Astrocyte (in vitro differentiated cells and primary cell): ENCODE measurements at regions not wholly inside any gene's neighbourhood (a gene's known extent, or its start where the extent isn't known, plus 50 kb on each side); places are given as distances from the start of the nearest gene placed in this dataset.

Experiments
- DNase-seq: peaks from one replicate; pipeline ENCODE4 v3.0.0-alpha.2; 2010; ENCODE audit warnings: low read depth
- FAIRE-seq: peaks from 2 replicates; lab custom pipeline; 2011; peaks lifted over from hg19 to GRCh38; lab: Jason Lieb, UNC
- H2AFZ ChIP-seq: 2 replicates; pipeline ENCODE4 v1.6.0; 2012; ENCODE audit warnings: low read depth, low read length, inconsistent platforms
- H3K27ac ChIP-seq: 2 replicates; pipeline ENCODE4 v1.5.1; 2011; ENCODE audit warnings: low read depth, low read length, inconsistent platforms
- H3K27me3 ChIP-seq: 2 replicates; pipeline ENCODE4 v1.6.0; 2011; ENCODE audit warnings: low read length, inconsistent platforms; ENCODE audit not compliant: insufficient read depth
- H3K36me3 ChIP-seq: 2 replicates; pipeline ENCODE4 v1.5.1; 2011; ENCODE audit warnings: low read length, inconsistent platforms; ENCODE audit not compliant: insufficient read depth
- H3K4me1 ChIP-seq: 2 replicates; pipeline ENCODE4 v1.5.1; 2011; ENCODE audit warnings: low read length, inconsistent platforms; ENCODE audit not compliant: insufficient read depth
- H3K4me2 ChIP-seq: 2 replicates; pipeline ENCODE4 v1.6.0; 2012; ENCODE audit warnings: low read length, inconsistent platforms
- H3K4me3 ChIP-seq: 2 replicates; pipeline ENCODE4 v1.5.1; 2011; ENCODE audit warnings: low read depth, mild to moderate bottlenecking, low read length, inconsistent platforms; ENCODE audit not compliant: insufficient read depth
- H3K79me2 ChIP-seq: 2 replicates; pipeline ENCODE4 v1.6.0; 2012; ENCODE audit warnings: mild to moderate bottlenecking, low read length, inconsistent platforms; ENCODE audit not compliant: insufficient read depth
- H3K9ac ChIP-seq: 2 replicates; pipeline ENCODE4 v1.6.0; 2012; ENCODE audit warnings: mild to moderate bottlenecking, low read length, inconsistent platforms
- H3K9me3 ChIP-seq: 2 replicates; pipeline ENCODE4 v1.5.1; 2012; ENCODE audit warnings: low read depth, mild to moderate bottlenecking, low read length, inconsistent platforms; ENCODE audit not compliant: insufficient read depth
- H4K20me1 ChIP-seq: 2 replicates; pipeline ENCODE4 v1.6.0; 2012; ENCODE audit warnings: low read length, inconsistent platforms; ENCODE audit not compliant: insufficient read depth
- H3K27ac Mint-ChIP-seq: one replicate; pipeline ENCODE4 v1.8.0; 2021; ENCODE audit warnings: mild to moderate bottlenecking, mixed read lengths; ENCODE audit not compliant: unreplicated experiment
- H3K27me3 Mint-ChIP-seq: one replicate; pipeline ENCODE4 v1.8.0; 2021; ENCODE audit warnings: low read depth, mixed read lengths; ENCODE audit not compliant: unreplicated experiment
- H3K36me3 Mint-ChIP-seq: one replicate; pipeline ENCODE4 v1.8.0; 2021; ENCODE audit warnings: low read depth, mixed read lengths; ENCODE audit not compliant: unreplicated experiment
- H3K4me1 Mint-ChIP-seq: one replicate; pipeline ENCODE4 v1.8.0; 2021; ENCODE audit warnings: low read depth, mixed read lengths; ENCODE audit not compliant: unreplicated experiment
- H3K4me3 Mint-ChIP-seq: one replicate; pipeline ENCODE4 v1.8.0; 2021; ENCODE audit warnings: mild to moderate bottlenecking, moderate library complexity, mixed read lengths; ENCODE audit not compliant: unreplicated experiment
- H3K9me3 Mint-ChIP-seq: one replicate; pipeline ENCODE4 v1.8.0; 2021; ENCODE audit warnings: mild to moderate bottlenecking, mixed read lengths; ENCODE audit not compliant: unreplicated experiment
- EZH2 ChIP-seq: IDR thresholded peaks from 2 replicates; pipeline ENCODE4 v1.6.1; 2012; ENCODE audit warnings: mild to moderate bottlenecking, low read length, inconsistent platforms; ENCODE audit not compliant: insufficient read depth
- TF ChIP-seq, protein P1 (sequence below): IDR thresholded peaks from 2 replicates; pipeline ENCODE4 v1.5.1; 2011; ENCODE audit warnings: low read depth, mild to moderate bottlenecking, inconsistent platforms, low read length, moderate library complexity; ENCODE audit not compliant: insufficient read depth

DNA sequence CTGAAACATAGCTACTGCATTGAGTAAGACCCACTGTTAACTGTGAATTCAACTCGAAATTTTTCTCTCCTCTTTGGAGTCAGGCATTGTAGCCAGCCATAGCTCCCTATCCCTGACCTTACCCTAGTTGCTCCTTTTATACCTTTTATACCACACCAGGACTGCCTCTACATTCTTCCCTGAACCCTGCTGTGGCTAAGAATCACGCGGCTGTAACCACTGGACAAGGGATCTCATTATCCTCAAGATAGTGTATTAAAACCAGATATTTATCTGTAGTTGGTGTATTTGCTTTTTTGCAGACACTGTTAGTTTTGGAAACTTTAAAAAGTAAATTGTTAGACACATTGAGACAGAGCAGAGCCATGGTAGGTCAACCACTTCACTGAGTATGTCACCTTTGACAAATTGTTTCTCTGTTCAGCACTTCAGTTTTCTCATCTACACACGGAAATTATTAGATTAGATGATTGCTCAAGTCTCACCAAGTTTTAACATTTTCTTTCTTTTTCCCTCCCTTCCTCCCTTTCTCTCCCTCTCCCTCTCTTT, 136.5 kb upstream of the PRNP start:
- FAIRE-seq (no peak), DNase-seq (peak; percentile 22)
- Mint-ChIP-seq H3K36me3 (no peaks in the 10 kb centered on the region), H3K4me1 (peaks cover 9% of the 10 kb centered on the region), H3K4me3 (no peak overlapping the region), H3K27me3 (peaks cover 4% of the 10 kb centered on the region), H3K27ac (no peak overlapping the region), H3K9me3 (no peaks in the 10 kb centered on the region)
- no peaks in the 10 kb centered on the region for H3K79me2 ChIP-seq
- H3K9ac ChIP-seq: no peak overlapping the region
- H3K27ac ChIP-seq: no peak overlapping the region
- H2AFZ ChIP-seq: no peak overlapping the region
- no peaks in the 10 kb centered on the region for H3K27me3 ChIP-seq
- H3K4me3 ChIP-seq: no peak overlapping the region
- H3K36me3 ChIP-seq: no peaks in the 10 kb centered on the region
- no peaks in the 10 kb centered on the region for H3K9me3 ChIP-seq
- TF ChIP-seq, protein P1, sequence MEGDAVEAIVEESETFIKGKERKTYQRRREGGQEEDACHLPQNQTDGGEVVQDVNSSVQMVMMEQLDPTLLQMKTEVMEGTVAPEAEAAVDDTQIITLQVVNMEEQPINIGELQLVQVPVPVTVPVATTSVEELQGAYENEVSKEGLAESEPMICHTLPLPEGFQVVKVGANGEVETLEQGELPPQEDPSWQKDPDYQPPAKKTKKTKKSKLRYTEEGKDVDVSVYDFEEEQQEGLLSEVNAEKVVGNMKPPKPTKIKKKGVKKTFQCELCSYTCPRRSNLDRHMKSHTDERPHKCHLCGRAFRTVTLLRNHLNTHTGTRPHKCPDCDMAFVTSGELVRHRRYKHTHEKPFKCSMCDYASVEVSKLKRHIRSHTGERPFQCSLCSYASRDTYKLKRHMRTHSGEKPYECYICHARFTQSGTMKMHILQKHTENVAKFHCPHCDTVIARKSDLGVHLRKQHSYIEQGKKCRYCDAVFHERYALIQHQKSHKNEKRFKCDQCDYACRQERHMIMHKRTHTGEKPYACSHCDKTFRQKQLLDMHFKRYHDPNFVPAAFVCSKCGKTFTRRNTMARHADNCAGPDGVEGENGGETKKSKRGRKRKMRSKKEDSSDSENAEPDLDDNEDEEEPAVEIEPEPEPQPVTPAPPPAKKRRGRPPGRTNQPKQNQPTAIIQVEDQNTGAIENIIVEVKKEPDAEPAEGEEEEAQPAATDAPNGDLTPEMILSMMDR: no peak
- TF ChIP-seq EZH2: no peak
- no peak overlapping the region for H3K4me2 ChIP-seq
- H4K20me1 ChIP-seq: no peaks in the 10 kb centered on the region
- peaks cover 32% of the 10 kb centered on the region for H3K4me1 ChIP-seq

DNA sequence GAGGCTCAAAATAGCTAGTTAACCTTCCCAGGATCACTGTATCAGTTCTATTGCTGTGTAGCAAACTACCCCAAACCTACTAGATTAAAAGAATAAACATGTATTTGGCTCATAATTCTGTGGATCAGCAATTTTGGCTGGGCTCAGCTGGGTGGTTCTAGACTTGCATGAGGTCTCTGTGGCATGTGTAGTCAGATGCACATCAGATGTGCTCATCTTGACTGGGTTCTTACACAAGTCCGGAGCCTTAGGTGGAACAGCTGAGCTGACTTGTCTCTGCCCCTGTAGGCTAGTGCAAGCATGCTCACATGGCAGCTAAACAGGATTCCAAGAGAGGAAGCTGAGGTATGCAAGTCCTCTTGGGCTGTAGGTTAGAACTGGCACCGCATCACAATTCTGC, 137.7 kb upstream of the PRNP start:
- H3K4me3 ChIP-seq: no peak overlapping the region

DNA sequence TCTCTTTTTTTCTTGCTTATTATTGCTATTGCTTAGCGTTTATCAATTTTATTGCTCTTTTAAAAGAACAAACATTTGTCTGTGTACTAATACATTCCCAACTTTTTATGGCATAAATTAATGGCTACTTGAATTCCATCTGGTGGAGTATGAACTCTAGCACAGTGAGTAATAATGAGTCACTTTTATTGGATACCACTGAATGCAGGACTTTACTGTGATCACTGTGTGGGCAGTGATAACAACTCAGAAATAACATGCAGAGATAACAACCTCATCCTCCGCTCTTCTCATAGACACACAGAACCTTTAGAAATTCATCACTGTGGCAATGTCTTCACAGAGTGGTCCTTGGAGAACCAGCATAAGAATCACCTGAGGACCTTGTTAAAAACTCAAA, 139.5 kb upstream of the PRNP start:
- Mint-ChIP-seq H3K27ac (no peak overlapping the region), H3K27me3 (no peaks in the 10 kb centered on the region), H3K4me1 (peaks cover 11% of the 10 kb centered on the region), H3K9me3 (no peaks in the 10 kb centered on the region), H3K4me3 (no peak overlapping the region), H3K36me3 (no peaks in the 10 kb centered on the region)
- Histone ChIP-seq H3K79me2 (no peaks in the 10 kb centered on the region), H3K4me2 (peak overlapping the region; percentile 18), H2AFZ (no peak overlapping the region), H4K20me1 (no peaks in the 10 kb centered on the region), H3K4me1 (peaks cover 32% of the 10 kb centered on the region), H3K27ac (peak overlapping the region; percentile 82), H3K9ac (peak overlapping the region; percentile 40), H3K9me3 (no peaks in the 10 kb centered on the region), H3K36me3 (no peaks in the 10 kb centered on the region), H3K4me3 (no peak overlapping the region), H3K27me3 (no peaks in the 10 kb centered on the region)
- DNase-seq (peak; percentile 91), FAIRE-seq (peak; percentile 94)
- TF ChIP-seq, protein P1: no peak
- no peak for TF ChIP-seq EZH2

More for the DNA sequence above, 137.7 kb upstream of the PRNP start:
- H3K4me3 Mint-ChIP-seq: no peak overlapping the region
- no peaks in the 10 kb centered on the region for H3K27me3 Mint-ChIP-seq
- H3K27me3 ChIP-seq: no peaks in the 10 kb centered on the region
- H3K9ac ChIP-seq: no peak overlapping the region
- FAIRE-seq (no peak), DNase-seq (no peak)
- no peaks in the 10 kb centered on the region for H4K20me1 ChIP-seq
- H3K4me1 ChIP-seq: peaks cover 32% of the 10 kb centered on the region
- H3K4me1 Mint-ChIP-seq: peaks cover 11% of the 10 kb centered on the region
- no peaks in the 10 kb centered on the region for H3K36me3 Mint-ChIP-seq
- no peak overlapping the region for H3K27ac ChIP-seq
- no peaks in the 10 kb centered on the region for H3K79me2 ChIP-seq
- H3K9me3 Mint-ChIP-seq: no peaks in the 10 kb centered on the region
- H2AFZ ChIP-seq: no peak overlapping the region
- H3K4me2 ChIP-seq: no peak overlapping the region
- no peak overlapping the region for H3K27ac Mint-ChIP-seq
- no peaks in the 10 kb centered on the region for H3K36me3 ChIP-seq
- H3K9me3 ChIP-seq: no peaks in the 10 kb centered on the region
- no peak for TF ChIP-seq EZH2
- TF ChIP-seq, protein P1: no peak
